Inferior parietal cortex (tissue), 1 donor: ENCODE measurements at regions not wholly inside any gene's neighbourhood (a gene's known extent, or its start where the extent isn't known, plus 50 kb on each side); places are given as distances from the start of the nearest gene placed in this dataset.

Source experiments
- DNase-seq: peaks from one replicate; pipeline ENCODE4 v3.0.0-alpha.2; 2016; ENCODE audit errors: extremely low spot score

GRCh38 chr20:51218603-51219002, 195.7 kb upstream of the KCNG1 start:
- DNase-seq: no peak

GRCh38 chr20:51217347-51218045, 194.6 kb upstream of the KCNG1 start:
- no peak for DNase-seq

- no peak for DNase-seq
Measured at GRCh38 chr20:51216850-51217249, 193.9 kb upstream of the KCNG1 start.

- no peak for DNase-seq
Measured at GRCh38 chr20:51212816-51213215, 189.9 kb upstream of the KCNG1 start.

- no peak for DNase-seq
Measured at GRCh38 chr20:51211191-51211590, 188.3 kb upstream of the KCNG1 start.

DNA sequence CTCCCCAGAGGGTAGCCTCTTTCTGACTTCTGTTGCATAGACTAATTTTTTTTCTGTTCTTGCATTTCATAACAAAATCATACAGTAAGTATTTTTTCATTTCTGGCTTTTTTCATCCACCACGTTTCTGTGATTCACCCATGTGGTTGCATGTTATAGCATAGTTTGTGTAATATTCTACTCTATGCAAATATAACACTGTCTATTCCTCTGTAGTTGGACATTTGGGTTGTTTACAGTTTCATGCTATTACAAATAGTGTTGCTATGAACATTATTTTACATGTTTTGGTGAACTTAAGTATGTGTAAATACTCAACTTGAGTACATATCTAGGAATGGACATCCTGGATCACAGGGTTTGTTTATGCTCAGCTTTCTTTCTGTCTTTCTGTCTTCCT, 187.2 kb upstream of the KCNG1 start:
- DNase-seq: no peak

DNA sequence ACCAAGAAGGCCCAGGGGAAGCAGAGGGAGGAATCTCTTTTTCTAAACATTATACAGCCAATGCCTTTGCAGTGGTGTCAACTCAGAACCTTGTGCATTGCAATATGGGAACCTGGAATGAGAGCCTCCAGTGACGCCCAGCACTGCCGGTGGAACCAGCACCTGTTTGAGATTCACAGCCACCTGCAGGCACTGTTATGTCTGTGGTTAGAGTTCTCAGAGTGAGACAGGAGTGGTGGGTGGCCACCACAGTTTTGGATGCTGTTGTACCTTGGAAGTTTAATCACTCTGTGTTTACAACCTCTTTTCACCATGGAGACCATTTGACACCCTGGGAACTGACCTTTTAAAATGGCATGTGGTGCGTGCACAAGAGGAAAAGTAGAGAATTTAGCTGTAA, 185.3 kb upstream of the KCNG1 start:
- no peak for DNase-seq

GRCh38 chr20:51206032-51206662, 183.2 kb upstream of the KCNG1 start:
- DNase-seq: no peak

GRCh38 chr20:51204794-51205193, 181.9 kb upstream of the KCNG1 start:
- no peak for DNase-seq

DNA sequence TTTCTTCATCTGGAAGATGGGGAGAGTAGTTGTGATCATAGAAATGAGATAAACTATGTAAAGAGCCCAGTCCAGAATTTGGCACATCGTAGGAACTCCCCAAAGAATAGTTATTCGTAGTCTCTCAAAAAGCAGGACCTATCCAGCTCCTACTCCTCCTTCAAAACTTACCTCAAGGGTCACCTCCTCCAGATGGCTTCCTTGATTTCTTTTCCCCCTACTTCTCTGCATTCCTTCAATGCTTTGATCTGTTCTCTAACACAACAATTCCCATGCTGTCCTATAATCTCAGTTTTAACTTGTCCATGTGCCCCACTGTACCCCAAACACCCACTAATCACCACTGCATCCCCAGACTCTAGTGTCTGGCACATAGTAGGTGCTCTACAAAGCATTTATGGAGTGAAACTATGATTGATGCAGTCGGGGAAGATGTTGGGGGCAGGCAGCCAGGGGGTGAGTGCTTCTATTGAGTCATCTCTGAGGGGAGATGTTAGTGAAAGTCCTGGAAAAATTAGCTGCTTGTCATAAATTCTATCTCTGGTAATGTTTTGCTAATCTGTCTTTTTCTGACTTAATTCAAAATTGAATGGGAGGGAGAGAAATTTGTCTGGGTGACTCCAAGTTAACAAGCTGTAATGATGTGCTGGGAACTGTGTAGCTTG, 181.3 kb upstream of the KCNG1 start:
- DNase-seq: no peak

DNA sequence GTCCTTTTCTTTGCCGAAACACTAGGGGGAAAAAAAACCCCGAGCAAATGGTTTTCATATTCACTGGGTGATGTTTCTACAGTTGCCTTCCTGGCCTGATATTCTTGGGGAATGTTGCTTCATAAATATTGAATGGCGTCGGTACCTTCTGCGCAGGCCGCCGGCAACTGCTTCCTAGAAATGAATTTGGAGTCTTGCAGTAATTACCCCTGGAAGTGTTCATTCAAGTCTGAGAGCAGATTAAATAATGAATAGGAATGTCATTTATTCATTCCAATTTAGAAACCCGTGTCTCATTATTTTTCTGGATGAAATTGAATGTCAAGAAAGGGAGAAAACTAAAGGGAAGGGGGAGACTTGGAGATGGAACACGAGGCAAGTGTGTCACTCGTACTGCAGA, 179.4 kb upstream of the KCNG1 start:
- DNase-seq: no peak

DNA sequence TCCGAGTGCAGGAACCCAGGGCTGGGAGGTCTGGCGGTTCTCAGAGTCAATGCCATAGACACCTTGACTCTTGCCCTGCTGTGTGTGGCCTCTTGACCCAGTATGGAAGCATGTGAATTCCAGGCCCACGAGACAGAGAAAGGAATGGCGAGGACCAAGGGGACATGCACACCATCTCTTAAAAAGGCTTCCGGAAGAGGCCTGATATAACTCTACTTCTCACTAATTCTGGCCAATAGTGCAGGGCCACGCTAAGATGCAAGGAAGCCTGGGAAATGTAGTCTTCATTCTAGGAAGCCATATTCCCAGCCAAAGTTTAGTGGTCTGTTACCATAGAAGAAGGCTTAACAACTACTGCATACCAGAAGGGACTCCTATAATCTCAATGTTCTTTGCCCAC, 177.0 kb upstream of the KCNG1 start:
- no peak for DNase-seq

GRCh38 chr20:51198876-51199523, 176.1 kb upstream of the KCNG1 start:
- no peak for DNase-seq

DNA sequence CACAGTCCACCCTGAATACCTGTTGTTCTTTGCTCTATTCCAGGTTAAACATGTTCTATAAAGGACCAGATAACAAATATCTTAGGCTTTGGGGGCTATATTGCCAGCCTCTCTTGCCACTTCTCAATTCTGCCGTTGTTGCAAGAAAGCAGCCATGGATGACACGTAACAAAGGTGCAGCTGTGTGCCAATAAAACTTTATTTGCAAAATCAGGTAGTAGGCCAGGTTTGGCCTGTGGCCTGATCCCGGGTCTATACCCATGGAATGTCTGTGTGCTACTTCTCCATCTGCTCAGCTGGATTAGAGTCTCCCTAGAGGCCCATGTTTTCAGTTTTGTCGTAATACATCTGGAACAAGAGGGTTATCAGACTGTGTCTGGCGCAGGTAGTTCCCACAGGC, 175.3 kb upstream of the KCNG1 start:
- no peak for DNase-seq

GRCh38 chr20:51196991-51197651, 174.2 kb upstream of the KCNG1 start:
- DNase-seq: no peak

DNA sequence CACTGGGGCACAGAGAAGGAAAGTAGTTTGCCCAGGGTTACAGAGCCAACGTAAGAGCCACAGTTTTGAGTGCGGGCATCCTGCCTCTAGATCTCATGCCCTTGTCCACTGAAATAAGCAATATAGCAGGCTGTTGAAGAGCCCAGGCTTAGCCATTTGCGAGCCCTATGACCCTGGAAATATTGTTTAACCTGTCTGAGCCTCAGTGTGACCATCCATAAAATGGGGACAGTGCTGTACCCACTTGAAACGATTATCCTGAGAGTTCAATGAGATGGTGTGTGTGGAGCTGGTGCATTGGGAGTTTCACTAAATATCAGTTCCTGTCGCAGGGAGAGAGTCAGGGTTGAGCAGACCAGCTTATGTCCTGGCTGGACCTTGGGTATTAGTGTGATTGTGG, 173.1 kb upstream of the KCNG1 start:
- no peak for DNase-seq

GRCh38 chr20:51195419-51195901, 172.6 kb upstream of the KCNG1 start:
- DNase-seq: no peak

DNA sequence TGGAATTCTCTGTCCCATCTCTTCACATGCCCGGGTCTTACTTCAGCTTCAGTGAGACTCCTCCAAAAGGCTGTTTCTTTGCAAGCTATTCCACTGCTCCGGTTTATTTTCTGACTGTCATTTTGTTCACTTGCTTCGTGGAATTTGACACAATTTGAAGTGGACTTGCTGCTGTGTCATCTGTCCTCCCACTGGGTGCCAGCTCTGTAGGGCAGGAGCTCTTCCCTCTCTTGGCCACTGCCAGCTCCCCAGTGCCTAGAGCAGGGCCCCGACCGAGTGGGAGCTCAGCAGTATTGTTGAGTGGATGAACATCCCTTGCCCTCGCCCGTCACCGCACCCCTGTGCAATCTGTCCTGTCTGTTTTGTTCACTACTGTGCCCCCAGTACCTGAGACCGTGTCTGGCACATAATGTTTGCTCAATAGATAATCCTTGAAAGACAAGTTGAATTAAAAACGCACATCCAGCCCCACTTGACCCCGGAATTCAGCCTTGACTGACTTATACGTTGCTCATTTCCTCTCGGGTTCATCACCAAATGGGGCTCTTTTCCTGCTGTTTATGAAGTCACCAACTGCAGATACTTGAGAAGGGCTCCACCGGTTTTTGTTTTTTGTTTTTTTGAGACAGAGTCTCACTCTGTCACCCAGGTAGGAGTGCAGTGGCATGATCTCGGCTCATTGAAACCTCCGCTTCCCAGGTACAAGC, 170.3 kb upstream of the KCNG1 start:
- no peak for DNase-seq

DNA sequence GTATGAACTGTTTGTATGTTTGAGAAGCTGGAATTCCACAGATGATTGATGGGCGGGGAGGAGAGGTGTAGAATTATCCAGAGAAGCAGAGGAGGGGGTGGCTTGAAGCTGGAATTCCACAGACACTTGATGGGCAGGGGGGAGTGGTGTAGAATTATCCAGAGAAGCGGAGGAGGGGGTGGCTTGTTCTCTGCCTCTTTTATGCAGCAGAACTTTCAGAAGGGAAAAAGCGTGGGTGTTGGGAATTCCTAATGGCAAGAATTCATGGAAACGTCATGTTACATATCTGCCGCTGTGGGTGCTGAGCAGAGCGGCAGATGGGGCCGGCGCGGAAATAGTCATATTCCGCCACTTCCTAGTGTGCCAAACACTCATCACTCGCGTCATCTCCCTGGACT, 167.9 kb upstream of the KCNG1 start:
- DNase-seq: no peak

DNA sequence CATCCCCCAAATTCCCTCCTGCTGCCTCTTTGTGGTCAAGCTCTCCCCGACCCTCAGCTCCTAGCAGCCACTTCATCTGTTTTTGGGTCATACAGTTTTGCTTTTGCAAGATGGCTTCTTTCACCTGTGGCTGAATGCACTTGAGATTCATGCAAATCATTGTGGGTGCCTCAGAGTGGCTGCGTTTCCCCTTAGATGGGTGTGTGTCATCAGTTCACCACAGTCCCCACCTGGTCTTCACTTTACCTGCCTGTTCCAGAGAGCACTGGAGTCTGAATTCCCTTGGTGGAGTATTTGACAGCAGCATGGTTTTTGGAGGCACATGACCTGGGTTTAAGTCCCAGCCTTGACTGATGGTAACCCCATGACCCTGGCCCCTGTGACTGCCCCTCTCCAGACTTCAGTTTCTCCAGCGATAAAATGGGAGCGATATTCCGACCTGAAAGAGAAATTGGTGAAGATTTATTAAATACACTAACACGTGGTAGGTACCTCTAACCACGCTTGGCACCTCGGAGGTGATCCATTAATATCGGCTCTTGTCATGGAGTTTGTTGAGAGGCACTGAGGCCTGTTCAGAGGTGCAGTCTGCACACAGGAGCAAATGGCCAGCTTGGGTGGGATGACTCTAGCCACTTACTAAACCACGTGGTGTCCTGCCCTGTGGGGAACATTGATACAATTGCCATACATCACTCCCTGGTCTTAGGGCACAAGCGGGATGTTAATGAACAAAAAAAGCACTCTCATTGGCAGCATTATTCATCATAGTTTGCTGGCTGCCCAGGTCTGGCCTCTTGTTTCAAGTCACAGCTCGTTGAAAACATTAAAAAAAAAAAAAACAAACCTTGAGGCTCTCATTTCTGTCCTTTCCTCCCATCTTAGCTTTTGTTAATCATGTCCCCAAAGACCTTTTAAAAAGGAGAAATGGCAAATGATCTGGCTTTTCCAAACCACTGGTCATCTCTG, 167.2 kb upstream of the KCNG1 start:
- no peak for DNase-seq
